ENCODE measurements at regions not wholly inside any gene's neighbourhood (a gene's known extent, or its start where the extent isn't known, plus 50 kb on each side); places are given as distances from the start of the nearest gene placed in this dataset.
A peak's percentile ranks its signal among the peaks of the same experiment; 100 is the strongest.

DNA sequence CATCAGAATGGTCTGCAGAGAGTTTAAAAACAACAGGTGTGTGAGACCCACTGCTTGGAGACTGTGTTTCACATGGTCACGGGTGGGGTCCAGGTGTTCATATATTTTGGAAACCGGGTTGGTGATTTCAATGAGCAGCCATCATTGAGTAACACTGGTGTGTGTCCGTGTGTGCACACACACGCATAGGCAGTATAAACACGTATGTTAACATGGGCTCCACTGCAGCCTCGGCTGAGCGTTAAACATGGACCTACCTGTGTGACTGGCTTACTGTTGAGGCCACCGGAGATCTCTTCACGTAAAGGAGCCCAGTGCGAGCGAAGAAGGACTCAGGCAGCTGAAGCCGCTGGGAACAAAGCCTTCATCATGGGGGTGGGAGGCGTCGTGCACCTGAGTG is 56.9 kb upstream of the TLR3 start:
- TF ChIP-seq, protein P1, sequence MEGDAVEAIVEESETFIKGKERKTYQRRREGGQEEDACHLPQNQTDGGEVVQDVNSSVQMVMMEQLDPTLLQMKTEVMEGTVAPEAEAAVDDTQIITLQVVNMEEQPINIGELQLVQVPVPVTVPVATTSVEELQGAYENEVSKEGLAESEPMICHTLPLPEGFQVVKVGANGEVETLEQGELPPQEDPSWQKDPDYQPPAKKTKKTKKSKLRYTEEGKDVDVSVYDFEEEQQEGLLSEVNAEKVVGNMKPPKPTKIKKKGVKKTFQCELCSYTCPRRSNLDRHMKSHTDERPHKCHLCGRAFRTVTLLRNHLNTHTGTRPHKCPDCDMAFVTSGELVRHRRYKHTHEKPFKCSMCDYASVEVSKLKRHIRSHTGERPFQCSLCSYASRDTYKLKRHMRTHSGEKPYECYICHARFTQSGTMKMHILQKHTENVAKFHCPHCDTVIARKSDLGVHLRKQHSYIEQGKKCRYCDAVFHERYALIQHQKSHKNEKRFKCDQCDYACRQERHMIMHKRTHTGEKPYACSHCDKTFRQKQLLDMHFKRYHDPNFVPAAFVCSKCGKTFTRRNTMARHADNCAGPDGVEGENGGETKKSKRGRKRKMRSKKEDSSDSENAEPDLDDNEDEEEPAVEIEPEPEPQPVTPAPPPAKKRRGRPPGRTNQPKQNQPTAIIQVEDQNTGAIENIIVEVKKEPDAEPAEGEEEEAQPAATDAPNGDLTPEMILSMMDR (IDR thresholded peaks at IDR 0.05; ENCODE audit: control extremely low read depth, extremely low read depth), result no peak
- Histone ChIP-seq H3K4me3 (no peak overlapping the region), H3K9me3 (ENCODE audit: control insufficient read depth in 4 of 4, insufficient read depth in 3 of 4, low read length in 3 of 4) (no peaks in the 10 kb centered on the region), H3K27me3 (ENCODE audit: control insufficient read depth in 3 of 3, insufficient read depth in 3 of 3, low read length in 2 of 3) (no peaks in the 10 kb centered on the region), H3K4me1 (ENCODE audit: control insufficient read depth in 5 of 5, insufficient read depth in 5 of 5, low read length in 5 of 5) (peaks cover 0 to 12% (median 0%) of the 10 kb centered on the region in 5 donors), H3K36me3 (ENCODE audit: control insufficient read depth in 4 of 4, insufficient read depth in 4 of 4, low read length in 4 of 4) (no peaks in the 10 kb centered on the region), H3K9ac (ENCODE audit: insufficient read depth in 1 of 2, low read length in 2 of 2) (no peak overlapping the region), H3K27ac (ENCODE audit: low read depth in 1 of 2, low read length in 1 of 2) (no peak overlapping the region)
- ATAC-seq (ENCODE audit: insufficient read depth, low FRiP score) (no peak), DNase-seq (no peak)
- 96 to 98% methylated on average over 14 of the region's 14 CpGs for WGBS, 2 donors

DNA sequence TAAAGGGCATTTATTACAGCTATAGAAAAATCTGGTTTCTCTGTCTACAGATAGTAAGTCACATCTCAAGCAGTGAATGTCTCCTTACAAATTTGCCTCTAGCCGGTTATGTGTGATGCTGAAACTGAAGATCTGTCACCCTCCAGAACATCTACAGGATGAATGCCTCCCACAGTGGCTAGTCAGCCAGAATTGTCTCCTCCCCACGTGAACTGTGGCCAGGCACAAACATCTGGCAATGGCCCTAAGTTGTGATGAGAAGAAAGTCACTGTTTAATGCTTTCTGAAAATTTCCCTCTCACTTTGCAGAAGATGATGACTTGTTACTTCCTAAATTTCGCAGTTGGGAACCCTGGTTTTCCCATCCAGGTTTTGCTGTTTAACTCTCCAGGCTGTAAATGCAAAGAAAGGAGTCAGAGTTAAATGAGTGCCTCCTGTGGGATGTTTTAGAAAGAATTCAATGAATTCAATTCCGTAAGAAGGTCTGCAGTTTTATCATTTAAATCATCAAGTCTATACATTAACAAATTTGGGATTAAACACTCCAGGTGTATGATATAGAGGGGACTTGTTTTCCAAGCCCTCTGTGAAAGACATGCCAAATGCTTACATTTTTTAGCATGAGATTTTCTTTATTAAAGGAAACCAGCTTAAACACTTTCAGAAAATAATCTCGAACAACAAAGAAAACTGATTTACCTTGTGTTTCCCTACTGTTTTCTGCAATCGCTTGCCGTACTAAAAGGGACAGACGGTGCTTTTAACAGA is 55.4 kb upstream of the TLR3 start:
- peak; percentile 37 to 75 (median 51) for DNase-seq

DNA sequence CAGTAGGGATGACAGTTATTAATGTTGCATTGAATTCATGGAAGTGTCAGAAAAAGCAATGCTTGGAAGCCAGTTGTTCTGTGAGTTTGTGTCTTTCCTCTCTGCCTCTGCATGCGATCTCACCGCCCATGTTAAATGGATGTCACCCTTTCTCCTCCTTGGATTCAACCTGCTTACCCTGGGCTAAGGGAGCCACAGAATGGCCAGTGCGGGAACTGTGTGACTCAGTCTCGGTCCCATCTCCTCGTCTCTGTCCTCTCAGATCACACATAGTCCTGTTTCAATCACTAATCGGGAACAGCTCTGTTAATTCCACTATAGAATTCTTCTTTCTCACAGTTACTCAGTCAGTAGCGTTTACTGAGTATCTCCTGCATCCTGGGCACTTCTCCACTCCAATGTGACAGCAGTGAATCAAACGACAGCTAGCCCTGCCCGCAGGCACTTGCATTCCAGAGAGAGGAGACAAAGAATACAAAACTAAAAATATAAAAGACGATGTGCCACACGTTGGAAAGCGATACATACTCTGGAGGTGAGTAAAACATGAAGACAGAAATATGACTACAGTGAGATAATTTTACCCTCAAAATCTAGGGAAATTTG is 53.6 kb upstream of the TLR3 start:
- Histone ChIP-seq H3K9me3 (ENCODE audit: control insufficient read depth in 4 of 4, insufficient read depth in 3 of 4, low read length in 3 of 4) (no peaks in the 10 kb centered on the region), H3K9ac (ENCODE audit: insufficient read depth in 1 of 2, low read length in 2 of 2) (no peak overlapping the region), H3K27ac (ENCODE audit: low read depth in 1 of 2, low read length in 1 of 2) (peak overlapping the region in 1 of 2 donors; percentile 79), H3K4me1 (ENCODE audit: control insufficient read depth in 5 of 5, insufficient read depth in 5 of 5, low read length in 5 of 5) (peaks cover 0 to 12% (median 0%) of the 10 kb centered on the region in 5 donors), H3K36me3 (ENCODE audit: control insufficient read depth in 4 of 4, insufficient read depth in 4 of 4, low read length in 4 of 4) (no peaks in the 10 kb centered on the region), H3K4me3 (no peak overlapping the region), H3K27me3 (ENCODE audit: control insufficient read depth in 3 of 3, insufficient read depth in 3 of 3, low read length in 2 of 3) (no peaks in the 10 kb centered on the region)
- TF ChIP-seq, protein P1 (IDR thresholded peaks at IDR 0.05; ENCODE audit: control extremely low read depth, extremely low read depth), result no peak
- DNase-seq (no peak), ATAC-seq (ENCODE audit: insufficient read depth, low FRiP score) (no peak)
- WGBS, 2 donors, result 83 to 88% methylated on average over 12 of the region's 12 CpGs

More for the DNA sequence above, 55.4 kb upstream of the TLR3 start:
- H3K4me1 ChIP-seq (ENCODE audit: control insufficient read depth in 5 of 5, insufficient read depth in 5 of 5, low read length in 5 of 5), result peaks cover 0 to 12% (median 0%) of the 10 kb centered on the region in 5 donors
- no peak for ATAC-seq (ENCODE audit: insufficient read depth, low FRiP score)
- no peaks in the 10 kb centered on the region for H3K27me3 ChIP-seq (ENCODE audit: control insufficient read depth in 3 of 3, insufficient read depth in 3 of 3, low read length in 2 of 3)
- no peaks in the 10 kb centered on the region for H3K9me3 ChIP-seq (ENCODE audit: control insufficient read depth in 4 of 4, insufficient read depth in 3 of 4, low read length in 3 of 4)
- TF ChIP-seq, protein P1 (IDR thresholded peaks at IDR 0.05; ENCODE audit: control extremely low read depth, extremely low read depth), result no peak
- H3K27ac ChIP-seq (ENCODE audit: low read depth in 1 of 2, low read length in 1 of 2), result no peak overlapping the region
- no peak overlapping the region for H3K4me3 ChIP-seq
- no peaks in the 10 kb centered on the region for H3K36me3 ChIP-seq (ENCODE audit: control insufficient read depth in 4 of 4, insufficient read depth in 4 of 4, low read length in 4 of 4)
- 79 to 82% methylated on average over 8 of the region's 8 CpGs for WGBS, 2 donors
- H3K9ac ChIP-seq (ENCODE audit: insufficient read depth in 1 of 2, low read length in 2 of 2), result no peak overlapping the region
